ENCODE measurements at regions not wholly inside any gene's neighbourhood (a gene's known extent, or its start where the extent isn't known, plus 50 kb on each side); places are given as distances from the start of the nearest gene placed in this dataset.

GRCh38 chr6:8658416-8658815, 223.1 kb upstream of the SLC35B3 start:
- TF ChIP-seq, protein P1, sequence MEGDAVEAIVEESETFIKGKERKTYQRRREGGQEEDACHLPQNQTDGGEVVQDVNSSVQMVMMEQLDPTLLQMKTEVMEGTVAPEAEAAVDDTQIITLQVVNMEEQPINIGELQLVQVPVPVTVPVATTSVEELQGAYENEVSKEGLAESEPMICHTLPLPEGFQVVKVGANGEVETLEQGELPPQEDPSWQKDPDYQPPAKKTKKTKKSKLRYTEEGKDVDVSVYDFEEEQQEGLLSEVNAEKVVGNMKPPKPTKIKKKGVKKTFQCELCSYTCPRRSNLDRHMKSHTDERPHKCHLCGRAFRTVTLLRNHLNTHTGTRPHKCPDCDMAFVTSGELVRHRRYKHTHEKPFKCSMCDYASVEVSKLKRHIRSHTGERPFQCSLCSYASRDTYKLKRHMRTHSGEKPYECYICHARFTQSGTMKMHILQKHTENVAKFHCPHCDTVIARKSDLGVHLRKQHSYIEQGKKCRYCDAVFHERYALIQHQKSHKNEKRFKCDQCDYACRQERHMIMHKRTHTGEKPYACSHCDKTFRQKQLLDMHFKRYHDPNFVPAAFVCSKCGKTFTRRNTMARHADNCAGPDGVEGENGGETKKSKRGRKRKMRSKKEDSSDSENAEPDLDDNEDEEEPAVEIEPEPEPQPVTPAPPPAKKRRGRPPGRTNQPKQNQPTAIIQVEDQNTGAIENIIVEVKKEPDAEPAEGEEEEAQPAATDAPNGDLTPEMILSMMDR (IDR thresholded peaks at IDR 0.05), result no peak
- TF ChIP-seq, protein P2, sequence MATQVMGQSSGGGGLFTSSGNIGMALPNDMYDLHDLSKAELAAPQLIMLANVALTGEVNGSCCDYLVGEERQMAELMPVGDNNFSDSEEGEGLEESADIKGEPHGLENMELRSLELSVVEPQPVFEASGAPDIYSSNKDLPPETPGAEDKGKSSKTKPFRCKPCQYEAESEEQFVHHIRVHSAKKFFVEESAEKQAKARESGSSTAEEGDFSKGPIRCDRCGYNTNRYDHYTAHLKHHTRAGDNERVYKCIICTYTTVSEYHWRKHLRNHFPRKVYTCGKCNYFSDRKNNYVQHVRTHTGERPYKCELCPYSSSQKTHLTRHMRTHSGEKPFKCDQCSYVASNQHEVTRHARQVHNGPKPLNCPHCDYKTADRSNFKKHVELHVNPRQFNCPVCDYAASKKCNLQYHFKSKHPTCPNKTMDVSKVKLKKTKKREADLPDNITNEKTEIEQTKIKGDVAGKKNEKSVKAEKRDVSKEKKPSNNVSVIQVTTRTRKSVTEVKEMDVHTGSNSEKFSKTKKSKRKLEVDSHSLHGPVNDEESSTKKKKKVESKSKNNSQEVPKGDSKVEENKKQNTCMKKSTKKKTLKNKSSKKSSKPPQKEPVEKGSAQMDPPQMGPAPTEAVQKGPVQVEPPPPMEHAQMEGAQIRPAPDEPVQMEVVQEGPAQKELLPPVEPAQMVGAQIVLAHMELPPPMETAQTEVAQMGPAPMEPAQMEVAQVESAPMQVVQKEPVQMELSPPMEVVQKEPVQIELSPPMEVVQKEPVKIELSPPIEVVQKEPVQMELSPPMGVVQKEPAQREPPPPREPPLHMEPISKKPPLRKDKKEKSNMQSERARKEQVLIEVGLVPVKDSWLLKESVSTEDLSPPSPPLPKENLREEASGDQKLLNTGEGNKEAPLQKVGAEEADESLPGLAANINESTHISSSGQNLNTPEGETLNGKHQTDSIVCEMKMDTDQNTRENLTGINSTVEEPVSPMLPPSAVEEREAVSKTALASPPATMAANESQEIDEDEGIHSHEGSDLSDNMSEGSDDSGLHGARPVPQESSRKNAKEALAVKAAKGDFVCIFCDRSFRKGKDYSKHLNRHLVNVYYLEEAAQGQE (IDR thresholded peaks at IDR 0.05; ENCODE audit: insufficient read depth in 1 of 2, low read depth in 2 of 2, low read length in 1 of 2), result no peak
- TF ChIP-seq POLR2AphosphoS5 (IDR thresholded peaks at IDR 0.05; ENCODE audit: low read depth, low read length) (no peak), SIN3A (IDR thresholded peaks at IDR 0.05; ENCODE audit: borderline replicate concordance, insufficient read depth, low read depth, low read length) (no peak)

All from Panc1 (cell line).